ENCODE measurements at regions not wholly inside any gene's neighbourhood (a gene's known extent, or its start where the extent isn't known, plus 50 kb on each side); places are given as distances from the start of the nearest gene placed in this dataset.

DNA sequence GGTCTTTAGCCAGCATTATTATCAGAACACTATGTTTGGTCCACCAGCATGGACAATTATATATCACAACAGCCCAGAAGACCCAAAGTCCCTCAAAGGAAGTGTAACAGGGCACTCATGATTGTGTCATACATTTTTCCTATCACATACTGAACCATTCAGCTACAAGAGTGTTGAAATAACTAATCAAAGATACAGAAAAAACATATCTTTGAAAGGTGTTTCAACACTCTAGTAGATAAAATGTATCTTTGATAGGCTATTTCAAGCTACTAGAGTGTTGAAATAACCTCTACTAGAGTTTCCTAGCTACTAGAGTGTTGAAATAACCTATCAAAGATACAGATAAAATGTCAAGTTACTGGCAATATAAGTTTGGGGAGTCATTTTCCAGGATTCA, 545.0 kb downstream of the PRR16 start:
- no peak for DNase-seq

DNA sequence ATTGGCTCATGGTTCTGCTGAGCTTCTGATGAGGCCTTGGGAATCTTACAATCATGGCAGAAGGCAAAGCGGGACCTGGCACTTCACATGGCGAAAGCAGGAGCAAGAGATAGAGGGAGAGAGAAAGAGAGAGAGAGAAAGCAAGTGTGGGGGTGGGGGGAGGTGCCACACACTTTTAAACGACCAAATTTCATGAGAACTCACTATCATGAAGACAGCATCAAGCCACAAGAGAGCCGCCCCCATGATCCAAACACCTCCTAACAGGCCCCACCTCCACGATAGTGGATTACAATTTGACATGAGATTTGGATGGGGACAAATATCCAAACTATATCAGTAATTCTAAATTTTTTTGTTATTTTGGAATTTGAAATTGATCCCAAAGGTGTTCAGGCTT, 553.9 kb downstream of the PRR16 start:
- no peak for DNase-seq

DNA sequence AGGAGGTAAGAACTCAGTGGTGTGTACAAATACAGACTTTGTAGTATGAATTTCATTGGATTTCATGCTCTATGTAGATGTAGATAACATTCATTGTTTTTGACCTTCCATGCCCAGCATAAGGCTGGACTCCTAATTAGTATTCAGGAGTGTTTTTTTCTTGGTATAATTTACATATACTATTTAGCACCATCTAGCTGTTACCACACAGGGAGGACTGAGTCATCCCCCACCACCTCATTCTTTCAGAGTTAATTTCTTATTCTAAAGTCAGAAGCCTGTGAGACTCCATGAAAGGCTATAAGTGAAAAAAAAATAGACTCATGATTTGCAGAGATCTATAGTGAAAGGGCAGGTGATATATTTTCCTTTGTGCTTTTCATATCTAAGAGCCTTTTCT, 555.0 kb downstream of the PRR16 start:
- DNase-seq, result no peak

DNA sequence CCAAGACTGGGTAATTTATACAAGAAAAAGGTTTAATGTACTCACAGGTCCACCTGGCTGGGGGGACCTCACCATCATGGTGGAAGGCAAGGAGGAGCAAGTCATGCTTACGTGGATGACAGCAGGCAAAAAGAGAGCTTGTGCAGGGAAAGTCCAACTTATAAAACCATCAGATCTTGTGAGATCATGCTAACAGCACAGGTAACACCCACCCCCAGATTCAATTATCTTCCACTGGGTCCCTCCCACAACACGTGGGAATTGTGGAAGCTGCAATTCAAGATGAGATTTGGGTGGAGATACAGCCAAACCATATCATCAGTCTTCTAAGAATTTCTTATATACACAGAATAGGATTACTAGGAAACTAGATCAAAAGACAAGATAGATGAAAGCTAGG, 555.6 kb downstream of the PRR16 start:
- DNase-seq, result no peak

DNA sequence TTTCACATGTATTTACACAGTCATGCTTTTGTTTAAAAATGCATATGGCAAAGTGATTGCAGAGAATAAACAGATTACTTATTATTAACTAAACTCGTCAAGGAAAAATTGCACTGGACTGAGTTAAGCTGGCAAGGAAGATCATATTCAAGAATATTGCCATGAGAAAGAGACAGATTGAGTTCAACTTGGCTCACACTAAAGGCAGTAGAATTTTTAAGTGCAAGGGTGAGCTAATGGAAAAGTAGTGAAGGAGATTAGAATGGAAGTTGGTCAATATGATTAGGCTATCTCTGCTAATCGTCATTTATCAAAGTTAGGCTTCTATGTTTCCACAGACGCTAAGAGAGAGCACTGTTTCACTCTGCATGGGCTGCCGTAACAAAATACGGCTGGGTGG, 557.6 kb downstream of the PRR16 start:
- no peak for DNase-seq

DNA sequence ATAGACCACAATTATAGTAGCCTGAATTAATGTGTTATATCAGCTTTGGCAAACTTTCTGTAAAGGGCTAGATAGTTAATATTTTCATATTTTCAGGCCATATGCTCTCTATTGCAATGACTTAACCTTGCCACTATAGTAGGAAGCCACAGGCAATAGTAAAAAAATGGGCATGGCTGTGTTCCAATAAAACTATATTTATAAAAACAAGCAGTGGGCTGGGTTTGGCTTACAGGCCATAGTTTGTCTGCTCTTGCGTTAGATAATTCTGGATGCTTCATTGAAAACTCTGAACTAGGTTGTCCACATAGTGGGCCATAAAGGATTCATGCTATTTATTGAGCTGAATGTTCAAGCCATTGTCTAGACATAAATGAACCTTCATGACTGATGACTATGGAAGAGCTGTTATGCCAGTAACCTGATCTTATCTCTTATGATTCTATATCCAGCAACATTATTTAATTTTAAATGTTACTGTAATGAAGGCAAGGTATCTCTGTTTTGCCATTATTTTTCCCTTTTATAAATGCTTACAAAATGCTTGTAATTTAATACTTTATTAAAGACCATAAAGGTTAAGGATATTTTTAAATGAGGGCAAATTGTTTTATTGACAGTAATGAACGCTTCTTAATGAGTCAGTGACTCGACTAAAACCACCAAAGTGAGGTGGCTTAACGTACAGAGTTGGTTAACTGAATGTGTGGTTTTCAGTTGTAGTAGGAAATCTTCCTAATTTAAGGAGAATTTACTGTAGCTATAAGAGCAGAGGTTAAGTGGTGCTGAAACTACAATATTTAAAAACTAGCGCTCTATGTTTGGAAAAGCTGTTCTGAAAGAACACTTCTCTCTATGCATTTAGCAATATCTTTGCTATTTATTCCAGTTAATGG, 560.6 kb downstream of the PRR16 start:
- no peak for DNase-seq

DNA sequence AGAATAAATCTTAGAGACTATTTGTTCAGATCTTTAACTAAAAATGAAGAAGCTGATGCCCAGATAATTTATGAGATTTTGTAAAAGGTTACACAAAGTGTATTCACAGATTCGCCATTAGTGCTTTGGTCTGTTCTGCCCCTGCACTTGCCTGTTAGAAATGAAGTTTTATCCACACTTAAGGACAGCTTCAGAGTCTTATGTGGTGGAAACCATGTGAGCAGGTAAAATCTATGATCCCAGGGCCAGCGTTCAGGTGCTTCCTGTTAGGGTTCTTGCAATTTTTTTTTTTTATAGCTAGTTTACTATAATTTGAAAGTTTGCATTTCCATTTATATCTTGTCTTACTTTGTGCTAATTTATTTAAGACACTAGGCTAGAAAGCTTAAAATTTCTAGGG, 561.6 kb downstream of the PRR16 start:
- no peak for DNase-seq

DNA sequence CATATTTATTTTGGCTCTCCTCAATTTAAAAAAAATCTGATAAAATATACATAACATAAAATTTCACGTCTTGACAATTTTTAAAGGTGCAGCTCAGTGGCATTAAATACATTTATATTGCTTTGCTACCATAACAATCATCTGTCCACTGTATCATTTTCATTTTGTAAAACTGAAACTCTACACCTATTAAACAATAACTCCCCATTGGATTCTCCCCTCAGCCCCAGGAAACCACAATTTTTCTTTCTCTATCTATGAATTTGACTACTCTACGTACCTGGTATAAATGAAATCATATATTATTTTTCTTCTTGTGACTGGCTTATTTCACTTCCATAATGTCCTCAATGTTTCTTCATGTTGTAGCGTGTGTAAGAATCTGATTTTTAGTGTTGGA, 563.5 kb downstream of the PRR16 start:
- no peak for DNase-seq

DNA sequence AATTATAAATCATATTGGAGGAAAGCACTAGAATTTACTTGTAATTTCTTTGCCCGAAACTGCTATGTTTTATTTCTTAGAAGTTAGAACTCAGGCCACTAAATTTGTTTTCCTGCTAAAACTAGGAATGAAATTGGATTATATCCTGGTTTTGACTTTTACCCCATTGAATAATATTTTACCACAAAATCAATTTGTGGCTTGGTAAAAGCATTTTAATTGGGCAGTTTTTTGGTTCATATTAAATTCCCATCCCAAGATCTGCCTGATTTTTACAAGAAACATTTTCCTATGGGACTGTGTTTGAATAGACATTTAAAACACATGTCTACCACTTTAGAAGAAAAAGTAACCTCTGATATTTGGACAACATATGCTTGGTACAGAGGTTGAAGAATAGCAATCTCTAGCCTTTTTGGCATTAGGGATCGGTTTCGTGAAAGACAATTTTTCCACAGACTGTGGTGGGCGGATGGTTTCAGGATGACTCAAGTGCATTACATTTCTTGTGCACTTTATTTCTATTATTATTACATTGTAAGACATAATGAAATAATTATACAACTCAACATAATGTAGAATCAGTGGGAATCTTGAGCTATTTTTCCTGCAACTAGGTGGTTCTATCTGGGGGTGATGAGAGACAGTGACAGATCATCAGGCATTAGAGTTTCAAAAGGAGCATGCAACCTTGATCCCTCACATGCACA, 565.6 kb downstream of the PRR16 start:
- DNase-seq, result no peak

DNA sequence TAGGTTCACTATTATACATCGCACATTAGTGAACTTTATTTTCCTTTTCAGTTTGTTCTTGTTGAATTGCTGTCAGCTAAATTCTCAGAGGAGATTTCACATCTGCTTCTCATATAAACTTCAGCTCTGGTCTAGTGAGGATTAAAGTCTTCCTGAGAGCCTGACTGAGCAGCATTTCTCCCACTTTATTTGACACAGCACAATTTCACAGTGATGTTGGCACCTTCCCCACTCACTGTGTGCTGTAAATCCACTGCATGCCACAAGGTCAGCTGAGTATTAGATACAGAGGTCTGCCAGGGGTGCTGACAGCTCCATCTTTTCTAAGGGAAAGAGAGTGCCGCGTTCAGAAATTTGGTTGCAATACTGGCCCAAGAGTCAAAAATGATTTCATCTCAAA, 567.4 kb downstream of the PRR16 start:
- no peak for DNase-seq

DNA sequence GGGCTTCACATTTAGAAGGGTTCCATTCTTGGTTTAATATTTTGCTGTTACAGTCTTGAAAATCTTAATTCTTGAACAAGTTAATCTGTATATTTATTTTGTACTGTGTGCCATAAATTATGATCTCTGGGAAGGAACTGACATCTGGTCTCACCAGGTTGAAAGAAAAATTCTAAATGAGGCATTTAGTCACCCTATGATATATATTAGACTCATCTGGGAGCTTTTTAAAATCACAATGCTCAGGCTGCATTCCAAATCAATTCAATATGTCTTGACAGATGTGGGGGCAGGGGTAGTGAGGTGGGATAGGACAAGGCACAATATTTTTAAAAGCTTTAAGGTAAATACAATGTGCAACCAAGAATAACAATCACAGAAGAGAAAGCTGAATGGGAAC, 569.2 kb downstream of the PRR16 start:
- no peak for DNase-seq

DNA sequence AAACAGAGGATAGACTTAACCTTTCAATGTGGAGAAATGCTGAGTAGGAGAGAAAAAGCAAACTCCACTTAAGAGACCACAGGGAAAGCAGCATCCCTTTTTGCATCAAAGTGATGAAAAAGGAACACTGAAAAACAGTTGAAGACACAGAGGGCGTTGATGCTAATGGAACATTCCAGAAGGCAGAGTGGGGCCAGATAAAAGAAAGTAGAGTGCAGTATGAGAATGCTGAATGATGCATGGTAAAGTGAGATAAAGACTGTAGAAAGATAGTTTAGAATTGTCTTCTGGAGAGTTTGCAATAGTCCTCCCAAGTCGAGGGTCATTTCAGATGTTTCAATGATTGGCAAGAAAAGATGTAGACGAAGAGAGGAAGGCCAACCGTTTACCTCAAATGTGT, 574.3 kb downstream of the PRR16 start:
- no peak for DNase-seq

DNA sequence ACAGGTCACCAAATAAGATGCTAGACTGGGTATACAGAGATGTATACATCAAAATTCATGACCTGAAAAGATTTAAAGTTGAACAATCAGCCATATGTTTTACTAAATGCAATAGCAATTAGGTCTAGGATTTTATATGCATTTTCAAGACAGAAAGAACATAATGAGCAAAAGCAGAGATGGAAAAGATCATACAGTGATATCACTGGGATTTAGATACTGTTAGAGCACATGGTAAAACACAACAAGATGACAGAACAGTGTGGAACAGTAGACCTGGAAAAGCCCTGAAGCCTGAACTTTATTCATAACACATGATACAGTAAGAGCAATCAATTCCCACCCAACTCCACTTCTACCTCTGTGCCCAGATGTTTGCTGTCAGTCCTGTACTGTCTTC, 585.9 kb downstream of the PRR16 start:
- DNase-seq, result no peak

DNA sequence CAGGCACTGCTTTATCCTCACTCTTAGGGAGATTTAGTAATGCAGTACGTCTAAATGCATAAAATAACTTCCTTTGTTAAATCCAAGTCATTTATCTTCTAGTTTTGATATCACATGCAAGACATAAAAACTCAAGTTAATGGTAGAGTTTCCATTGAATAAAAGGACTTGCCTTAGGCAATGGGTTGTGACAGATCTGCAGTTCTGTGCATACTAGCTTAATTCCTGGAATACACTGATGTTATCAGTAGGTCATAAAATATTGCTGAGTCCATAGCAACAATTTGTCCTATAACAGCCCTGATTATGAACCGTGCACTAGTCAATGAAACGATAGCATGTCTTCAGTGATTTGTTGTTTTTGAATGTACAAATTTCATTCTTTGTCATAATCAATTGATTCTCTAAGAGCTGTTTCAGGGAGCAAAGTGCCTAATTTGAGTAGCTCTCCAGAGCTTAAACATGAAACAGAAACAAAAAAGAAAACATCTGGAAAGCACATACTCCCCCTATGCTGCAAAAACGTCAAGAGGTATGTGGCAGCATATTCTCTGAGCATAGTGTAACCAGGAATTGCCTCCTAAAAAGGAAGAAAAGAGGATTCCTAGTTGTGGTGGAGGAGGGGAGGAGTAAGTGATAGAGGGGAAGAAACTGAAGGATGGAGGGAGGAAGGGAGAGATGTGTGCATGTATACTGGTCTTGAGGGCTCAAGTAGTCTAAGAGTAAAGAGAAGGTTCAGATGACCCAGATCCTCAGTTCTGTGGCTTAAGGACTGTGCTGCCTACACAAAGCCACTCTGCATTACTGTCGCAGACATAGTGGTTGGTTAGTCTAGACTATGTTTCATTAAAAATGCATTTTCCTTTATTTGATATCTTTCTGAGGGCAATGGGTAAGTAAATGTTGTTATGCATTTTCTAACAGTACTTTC, 589.2 kb downstream of the PRR16 start:
- peak; percentile 0 to 1 for DNase-seq

DNA sequence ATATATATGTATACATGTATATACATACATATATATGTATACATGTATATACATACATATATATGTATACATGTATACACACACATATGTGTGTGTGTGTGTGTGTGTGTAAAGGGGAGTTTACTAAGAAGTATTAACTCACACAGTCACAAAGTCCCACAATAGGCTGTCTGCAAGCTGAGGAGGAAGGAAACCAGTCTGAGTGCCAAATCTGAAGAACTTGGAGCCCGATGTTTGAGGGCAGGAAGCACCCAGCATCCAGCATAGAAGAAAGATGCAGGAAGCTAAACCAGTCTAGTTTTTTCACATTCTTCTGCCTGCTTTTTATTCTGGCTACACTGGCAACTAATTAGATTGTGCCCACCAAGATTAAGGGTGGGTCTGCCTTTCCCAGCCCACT, 591.5 kb downstream of the PRR16 start:
- DNase-seq, result no peak

DNA sequence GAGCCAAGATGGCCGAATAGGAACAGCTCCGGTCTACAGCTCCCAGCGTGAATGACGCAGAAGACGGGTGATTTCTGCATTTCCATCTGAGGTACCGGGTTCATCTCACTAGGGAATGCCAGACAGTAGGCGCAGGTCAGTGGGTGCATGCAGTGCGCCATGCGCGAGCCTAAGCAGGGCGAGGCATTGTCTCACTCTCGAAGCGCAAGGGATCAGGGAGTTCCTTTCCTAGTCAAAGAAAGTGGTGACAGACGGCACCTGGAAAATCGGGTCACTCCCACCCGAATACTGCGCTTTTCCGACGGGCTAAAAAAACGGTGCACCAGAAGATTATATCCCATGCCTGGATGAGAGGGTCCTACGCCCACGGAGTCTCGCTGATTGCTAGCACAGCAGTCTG, 600.1 kb downstream of the PRR16 start:
- DNase-seq, result peak; percentile 1 to 20

DNA sequence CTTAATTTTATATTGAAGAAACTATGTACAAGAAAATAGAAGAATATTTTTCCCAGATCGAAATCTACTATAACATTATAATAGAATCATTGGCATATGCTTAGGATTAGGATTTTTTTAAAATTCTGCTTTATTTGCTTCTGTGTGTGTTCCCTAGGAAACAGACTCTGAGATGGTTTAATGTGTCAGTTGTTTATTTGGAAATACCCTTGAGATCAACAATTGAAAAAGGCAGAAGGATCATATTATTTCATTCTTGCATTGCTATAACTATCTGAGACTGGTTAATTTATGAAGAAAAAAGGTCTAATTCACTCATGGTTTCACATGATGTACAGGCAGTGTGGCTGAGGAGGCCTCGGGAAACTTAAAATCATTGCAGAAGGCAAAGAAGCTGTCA, 622.6 kb downstream of the PRR16 start:
- no peak for DNase-seq

DNA sequence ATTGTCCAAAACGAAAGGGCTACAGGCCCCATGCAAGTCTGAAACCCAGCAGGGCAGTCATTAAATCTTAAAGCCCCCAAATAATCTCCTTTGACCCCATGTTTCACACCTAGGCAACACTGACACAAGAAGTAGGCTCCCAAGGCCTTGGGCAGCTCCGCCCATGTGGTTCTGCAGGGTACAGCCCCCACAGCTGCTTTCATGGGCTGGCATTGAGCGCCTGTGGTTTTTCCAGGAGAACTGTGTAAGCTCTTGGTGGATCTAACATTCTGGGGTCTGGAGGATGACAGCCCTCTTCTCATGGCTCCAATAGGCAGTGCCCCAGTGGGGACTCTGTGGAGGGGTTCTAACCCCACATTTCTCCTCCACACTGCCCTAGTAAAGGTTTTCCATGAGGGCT, 623.5 kb downstream of the PRR16 start:
- no peak for DNase-seq

DNA sequence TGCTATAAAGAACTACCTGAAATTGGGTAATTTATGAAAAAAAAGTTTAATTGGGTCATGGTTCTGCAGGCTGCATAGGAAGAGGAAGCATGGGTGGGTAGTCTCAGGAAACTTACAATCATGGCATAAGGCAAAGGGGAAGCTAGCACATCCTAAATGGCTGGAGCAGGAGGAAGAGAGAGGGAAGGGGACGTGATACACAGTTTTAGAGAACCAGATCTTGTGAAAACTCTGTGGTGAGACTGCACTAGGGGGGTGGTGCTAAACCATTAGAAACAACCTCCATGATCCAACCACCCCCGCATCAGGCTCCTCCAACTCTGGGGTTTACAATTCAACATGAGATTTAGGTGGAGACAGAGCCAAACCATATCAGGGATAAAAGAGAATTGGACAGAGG, 624.2 kb downstream of the PRR16 start:
- DNase-seq, result no peak

DNA sequence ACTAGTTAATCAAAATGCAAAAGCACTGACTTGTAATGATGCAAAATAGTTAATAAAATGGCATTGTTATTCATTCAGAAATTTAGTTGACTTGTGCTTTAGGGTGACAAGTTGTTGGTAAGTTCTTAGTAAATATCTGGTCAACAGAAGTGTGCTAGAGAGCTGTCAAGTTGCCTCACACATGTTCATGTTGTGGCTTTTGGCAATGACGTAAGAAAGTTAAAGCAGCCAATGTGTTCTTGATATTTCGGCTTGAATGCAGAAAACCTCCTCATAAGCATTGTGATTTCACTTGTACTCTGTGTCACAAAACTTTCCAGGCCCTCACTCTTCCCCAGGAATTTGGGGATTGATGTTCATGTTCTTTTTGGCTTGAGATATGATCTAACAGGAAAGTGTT, 626.7 kb downstream of the PRR16 start:
- no peak for DNase-seq

DNA sequence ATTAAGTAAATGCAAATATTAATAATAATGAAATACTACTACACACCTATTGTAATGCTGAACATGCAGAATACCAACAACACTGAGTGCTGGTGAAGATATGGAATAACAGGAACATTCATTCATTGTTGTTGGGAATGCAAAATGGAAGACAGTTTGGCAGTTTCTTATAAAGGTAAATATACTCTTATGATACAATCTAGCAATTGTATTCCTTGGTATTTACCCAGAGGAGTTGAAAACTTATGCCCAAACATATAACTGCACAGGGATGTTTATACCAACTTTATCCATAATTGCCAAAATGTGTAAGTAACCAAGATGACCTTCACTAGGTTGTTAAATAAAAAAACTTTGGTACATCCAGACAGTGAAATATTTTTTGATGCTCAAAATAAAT, 636.8 kb downstream of the PRR16 start:
- DNase-seq, result no peak

DNA sequence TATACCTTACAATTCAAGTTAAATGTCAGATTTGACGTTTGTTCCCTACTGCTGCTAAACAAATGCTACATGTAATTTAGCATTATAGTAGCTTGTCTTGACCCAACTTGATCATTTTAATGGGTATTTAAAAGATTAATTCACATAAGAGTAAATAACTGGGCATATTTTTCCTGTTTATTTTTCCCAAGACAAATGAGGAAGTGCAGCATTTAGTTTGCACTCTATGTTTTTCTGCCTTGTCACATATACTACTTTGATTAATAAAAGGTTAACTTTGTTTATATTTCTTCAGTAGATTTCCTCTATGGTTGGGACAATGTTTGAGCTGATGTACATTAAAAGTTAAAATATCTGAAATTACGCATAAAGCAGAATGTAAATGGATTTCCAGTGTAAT, 641.8 kb downstream of the PRR16 start:
- DNase-seq, result no peak
